ENCODE measurements at regions not wholly inside any gene's neighbourhood (a gene's known extent, or its start where the extent isn't known, plus 50 kb on each side); places are given as distances from the start of the nearest gene placed in this dataset.

DNA sequence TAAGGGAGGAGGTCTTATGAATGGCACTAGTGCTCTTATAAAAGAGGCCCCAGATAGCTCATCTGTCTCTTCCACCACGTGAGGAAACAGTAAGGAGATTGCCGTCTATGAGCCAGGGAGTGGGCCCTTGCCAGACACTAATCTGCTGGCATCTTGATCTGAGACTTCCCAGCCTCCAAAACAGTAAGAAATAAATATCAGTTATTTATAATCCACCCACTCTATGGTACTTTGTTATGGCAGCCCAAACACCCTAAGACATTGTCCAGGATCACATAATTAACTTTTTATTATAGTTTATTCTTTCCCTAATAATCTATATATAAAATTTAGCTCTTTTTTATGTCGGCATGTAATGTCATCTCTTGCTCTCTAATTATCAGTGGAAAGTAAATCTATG lies 144.0 kb upstream of the IRF2BP2 start:
- Mint-ChIP-seq H3K4me3 (no peak overlapping the region), H3K27me3 (no peaks in the 10 kb centered on the region), H3K27ac (no peak overlapping the region), H3K4me1 (no peaks in the 10 kb centered on the region), H3K36me3 (ENCODE audit: low read depth) (no peaks in the 10 kb centered on the region), H3K9me3 (no peaks in the 10 kb centered on the region)
- TF ChIP-seq, protein P1, sequence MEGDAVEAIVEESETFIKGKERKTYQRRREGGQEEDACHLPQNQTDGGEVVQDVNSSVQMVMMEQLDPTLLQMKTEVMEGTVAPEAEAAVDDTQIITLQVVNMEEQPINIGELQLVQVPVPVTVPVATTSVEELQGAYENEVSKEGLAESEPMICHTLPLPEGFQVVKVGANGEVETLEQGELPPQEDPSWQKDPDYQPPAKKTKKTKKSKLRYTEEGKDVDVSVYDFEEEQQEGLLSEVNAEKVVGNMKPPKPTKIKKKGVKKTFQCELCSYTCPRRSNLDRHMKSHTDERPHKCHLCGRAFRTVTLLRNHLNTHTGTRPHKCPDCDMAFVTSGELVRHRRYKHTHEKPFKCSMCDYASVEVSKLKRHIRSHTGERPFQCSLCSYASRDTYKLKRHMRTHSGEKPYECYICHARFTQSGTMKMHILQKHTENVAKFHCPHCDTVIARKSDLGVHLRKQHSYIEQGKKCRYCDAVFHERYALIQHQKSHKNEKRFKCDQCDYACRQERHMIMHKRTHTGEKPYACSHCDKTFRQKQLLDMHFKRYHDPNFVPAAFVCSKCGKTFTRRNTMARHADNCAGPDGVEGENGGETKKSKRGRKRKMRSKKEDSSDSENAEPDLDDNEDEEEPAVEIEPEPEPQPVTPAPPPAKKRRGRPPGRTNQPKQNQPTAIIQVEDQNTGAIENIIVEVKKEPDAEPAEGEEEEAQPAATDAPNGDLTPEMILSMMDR (IDR thresholded peaks at IDR 0.05) = no peak
- CTCF ChIA-PET = interaction anchor here (1.2 to 2.1 kb wide), 2 partner anchors 156 to 330 kb away, joined by 3 to 5 read pairs; no protein-coding TSS in a partner anchor
- ATAC-seq (ENCODE audit: low read depth) (no peak), DNase-seq (no peak)
- POLR2A ChIA-PET = interaction anchor here (0.5 kb wide), 1 partner anchor 22 kb away, joined by 4 read pairs; no protein-coding TSS in a partner anchor
- intact Hi-C loops (cut with micrococcal nuclease) = no loop called here

DNA sequence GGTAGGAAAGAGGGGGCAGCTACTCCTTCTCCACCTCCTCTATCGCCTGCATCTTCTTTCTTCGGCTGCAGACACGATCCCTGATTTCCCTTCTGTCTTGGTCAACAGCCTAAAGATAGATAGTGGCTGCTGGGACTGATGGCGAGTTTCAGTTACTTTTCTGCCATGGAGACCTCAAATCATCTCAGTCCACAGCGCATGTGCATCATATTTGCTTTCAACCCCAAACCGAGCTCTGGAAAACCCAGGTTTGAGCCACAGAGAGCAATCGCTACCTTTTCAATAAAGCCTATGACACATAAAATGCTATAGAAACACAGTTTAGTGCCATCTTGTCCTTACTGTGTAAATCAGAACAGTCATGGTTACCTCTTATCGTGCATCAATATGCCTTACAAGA lies 142.9 kb upstream of the IRF2BP2 start:
- TF ChIP-seq, protein P1 (IDR thresholded peaks at IDR 0.05) = no peak
- H3K4me1 Mint-ChIP-seq = no peaks in the 10 kb centered on the region
- POLR2A ChIA-PET = no interaction called here
- H3K9me3 Mint-ChIP-seq = no peaks in the 10 kb centered on the region
- H3K4me3 Mint-ChIP-seq = no peak overlapping the region
- no peaks in the 10 kb centered on the region for H3K36me3 Mint-ChIP-seq (ENCODE audit: low read depth)
- intact Hi-C loops (cut with micrococcal nuclease) = no loop called here
- DNase-seq (no peak), ATAC-seq (ENCODE audit: low read depth) (no peak)
- CTCF ChIA-PET = no interaction called here
- no peaks in the 10 kb centered on the region for H3K27me3 Mint-ChIP-seq
- H3K27ac Mint-ChIP-seq = no peak overlapping the region

DNA sequence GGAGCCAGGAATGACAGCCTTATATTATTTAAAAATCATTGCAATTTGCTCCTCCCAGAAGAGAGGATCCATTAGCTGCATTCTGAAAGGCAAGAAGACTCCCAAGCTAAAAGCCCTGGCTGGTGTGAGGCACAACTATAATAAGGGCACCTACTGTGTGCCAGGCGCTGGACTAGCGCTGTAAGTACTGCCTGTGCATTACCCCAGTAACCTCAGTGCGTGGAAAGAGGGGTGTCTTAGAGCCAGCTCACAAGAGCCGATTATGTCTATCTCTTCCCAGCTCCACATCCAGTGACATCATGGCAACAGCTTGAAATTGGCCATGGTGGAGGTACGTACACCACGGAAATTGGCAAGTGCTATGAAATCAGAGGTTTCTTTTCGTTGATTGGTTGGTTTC lies 141.7 kb upstream of the IRF2BP2 start:
- no peaks in the 10 kb centered on the region for H3K36me3 Mint-ChIP-seq (ENCODE audit: low read depth)
- no peak overlapping the region for H3K27ac Mint-ChIP-seq
- ChIA-PET POLR2A (no interaction called here), CTCF (no interaction called here)
- DNase-seq = no peak
- ATAC-seq (ENCODE audit: low read depth) = no peak
- H3K9me3 Mint-ChIP-seq = no peaks in the 10 kb centered on the region
- TF ChIP-seq, protein P1 (IDR thresholded peaks at IDR 0.05) = no peak
- intact Hi-C loops (cut with micrococcal nuclease) = no loop called here
- no peaks in the 10 kb centered on the region for H3K27me3 Mint-ChIP-seq
- H3K4me1 Mint-ChIP-seq = no peaks in the 10 kb centered on the region
- H3K4me3 Mint-ChIP-seq = no peak overlapping the region

DNA sequence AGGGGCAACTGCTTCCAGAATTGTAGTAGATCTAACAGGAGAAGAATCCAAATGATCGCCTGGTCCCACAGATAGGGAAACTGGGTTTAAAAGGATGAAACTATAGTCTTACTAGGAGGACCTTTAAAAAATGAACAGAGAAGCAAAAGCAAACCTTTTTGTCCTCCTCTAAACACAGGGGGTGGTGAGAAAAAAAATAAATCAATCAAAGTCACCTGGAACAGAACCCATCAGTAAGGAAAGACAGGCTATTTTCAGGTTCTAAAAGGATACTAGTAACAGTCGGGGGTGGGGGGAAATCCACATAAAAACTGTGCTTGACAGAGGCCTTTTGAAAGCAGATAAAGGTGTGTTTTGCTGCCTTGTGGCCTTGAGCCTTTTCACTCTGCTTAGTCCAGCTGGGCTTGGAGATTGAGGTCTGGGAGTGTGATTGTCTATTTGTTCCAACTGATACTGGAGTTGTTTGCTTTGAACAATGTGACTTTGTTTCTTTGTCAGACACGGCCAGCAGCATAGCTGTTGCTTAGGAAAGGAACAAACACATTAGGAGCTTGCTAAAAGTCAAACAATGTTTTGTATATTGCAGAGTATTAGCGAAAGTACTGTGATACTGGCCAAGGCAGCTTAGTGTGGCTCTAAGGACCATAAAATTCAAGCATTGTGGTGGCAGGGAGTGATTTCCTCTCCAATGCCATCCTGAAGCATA lies 141.1 kb upstream of the IRF2BP2 start:
- POLR2A ChIA-PET = no interaction called here
- Mint-ChIP-seq H3K36me3 (ENCODE audit: low read depth) (no peaks in the 10 kb centered on the region), H3K27me3 (no peaks in the 10 kb centered on the region), H3K4me3 (no peak overlapping the region), H3K4me1 (no peaks in the 10 kb centered on the region), H3K27ac (no peak overlapping the region), H3K9me3 (no peaks in the 10 kb centered on the region)
- TF ChIP-seq, protein P1 (IDR thresholded peaks at IDR 0.05) = no peak
- ATAC-seq (ENCODE audit: low read depth) = no peak
- intact Hi-C loops (cut with micrococcal nuclease) = no loop called here
- DNase-seq = no peak
- CTCF ChIA-PET = no interaction called here

DNA sequence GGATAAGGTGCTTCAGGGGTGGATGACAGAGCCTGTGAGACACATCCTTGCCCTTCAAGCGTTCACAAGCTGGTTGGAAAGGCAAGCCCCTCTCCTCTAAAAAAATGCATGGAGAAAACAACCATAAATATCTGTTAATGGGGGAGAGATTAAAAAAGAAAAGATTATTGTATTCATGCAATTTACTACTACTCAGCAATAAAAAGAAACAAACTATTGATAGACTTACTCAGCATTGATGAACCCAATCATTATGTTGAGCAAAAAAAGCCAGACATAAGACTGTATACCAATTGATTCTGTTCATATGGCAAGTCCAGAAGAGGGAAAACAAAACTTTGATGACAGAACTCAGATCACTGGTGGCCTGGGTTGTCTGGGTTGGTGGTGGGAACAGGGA lies 138.7 kb upstream of the IRF2BP2 start:
- no peaks in the 10 kb centered on the region for H3K4me1 Mint-ChIP-seq
- H3K9me3 Mint-ChIP-seq = no peaks in the 10 kb centered on the region
- no peaks in the 10 kb centered on the region for H3K36me3 Mint-ChIP-seq (ENCODE audit: low read depth)
- H3K27me3 Mint-ChIP-seq = no peaks in the 10 kb centered on the region
- ChIA-PET CTCF (no interaction called here), POLR2A (no interaction called here)
- TF ChIP-seq, protein P1 (IDR thresholded peaks at IDR 0.05) = no peak
- ATAC-seq (ENCODE audit: low read depth) (no peak), DNase-seq (no peak)
- no peak overlapping the region for H3K27ac Mint-ChIP-seq
- intact Hi-C loops (cut with micrococcal nuclease) = no loop called here
- H3K4me3 Mint-ChIP-seq = no peak overlapping the region
